GM19372 (cell line): ENCODE measurements at regions not wholly inside any gene's neighbourhood (a gene's known extent, or its start where the extent isn't known, plus 50 kb on each side); places are given as distances from the start of the nearest gene placed in this dataset.
"Not testable (repeated sequence)": the region's sequence is repeated elsewhere in the genome, so short reads cannot be mapped to it uniquely, and the experiment has no call there.

ENCODE experiments used
- ATAC-seq: cut with Tn5 transposase; IDR thresholded peaks from one replicate; pipeline ENCODE4 v1.9.1; 2021; ENCODE audit warnings: mild to moderate bottlenecking, low read depth, moderate library complexity; ENCODE audit not compliant: unreplicated experiment

GRCh38 chr21:7828260-7828659 is 2693.1 kb upstream of the TPTE start:
- ATAC-seq, result not testable (repeated sequence)

GRCh38 chr21:7829411-7829810 is 2692.0 kb upstream of the TPTE start:
- ATAC-seq, result not testable (repeated sequence)

- ATAC-seq, result not testable (repeated sequence)
Measured at GRCh38 chr21:7837315-7837714, 2684.1 kb upstream of the TPTE start.

- ATAC-seq, result not testable (repeated sequence)
Measured at GRCh38 chr21:7853426-7853825, 2668.0 kb upstream of the TPTE start.

GRCh38 chr21:7853836-7854235 is 2667.5 kb upstream of the TPTE start:
- ATAC-seq, result not testable (repeated sequence)
